ENCODE measurements at regions not wholly inside any gene's neighbourhood (a gene's known extent, or its start where the extent isn't known, plus 50 kb on each side); places are given as distances from the start of the nearest gene placed in this dataset.

DNA sequence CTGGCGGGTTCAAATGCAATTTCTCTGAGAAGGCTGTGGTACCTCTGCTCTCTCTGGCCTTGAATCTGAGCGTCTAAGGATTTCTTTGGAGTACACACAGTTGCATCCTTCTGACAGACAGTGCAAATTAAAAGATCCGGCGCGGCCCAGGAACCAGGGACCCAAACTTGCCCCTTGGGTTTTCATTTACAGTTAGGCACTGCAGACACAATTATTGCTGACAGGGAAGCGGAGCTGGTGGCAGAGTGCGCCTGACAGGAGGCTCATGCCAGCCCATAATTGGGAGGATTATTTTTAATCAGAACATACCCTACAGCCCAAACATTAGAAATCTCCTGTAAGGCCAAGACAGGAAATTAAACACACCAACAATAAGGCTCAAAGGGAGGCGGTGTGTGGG, 1023.4 kb upstream of the RBFOX1 start:
- no peak for DNase-seq (ENCODE audit: low read depth in 1 of 2, low spot score in 1 of 2)

DNA sequence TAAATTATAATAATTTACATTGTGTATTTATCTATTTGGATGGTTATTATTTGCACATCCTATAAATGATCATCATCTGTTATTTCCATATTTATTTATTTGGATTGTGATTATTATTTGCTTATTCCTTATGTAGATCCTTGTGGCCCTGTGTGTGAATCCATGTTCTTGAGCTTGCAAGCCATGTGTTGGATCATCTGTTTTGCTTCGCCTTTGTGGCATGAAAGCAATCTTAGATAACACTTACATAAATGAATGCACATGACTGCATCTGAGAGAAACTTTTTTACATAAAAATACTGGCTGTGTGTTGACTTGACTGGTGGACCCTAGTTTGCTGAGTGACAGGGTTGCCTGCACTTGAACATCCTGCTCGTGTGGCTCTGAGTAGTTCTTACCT, 1024.5 kb upstream of the RBFOX1 start:
- no peak for DNase-seq (ENCODE audit: low read depth in 1 of 2, low spot score in 1 of 2)

DNA sequence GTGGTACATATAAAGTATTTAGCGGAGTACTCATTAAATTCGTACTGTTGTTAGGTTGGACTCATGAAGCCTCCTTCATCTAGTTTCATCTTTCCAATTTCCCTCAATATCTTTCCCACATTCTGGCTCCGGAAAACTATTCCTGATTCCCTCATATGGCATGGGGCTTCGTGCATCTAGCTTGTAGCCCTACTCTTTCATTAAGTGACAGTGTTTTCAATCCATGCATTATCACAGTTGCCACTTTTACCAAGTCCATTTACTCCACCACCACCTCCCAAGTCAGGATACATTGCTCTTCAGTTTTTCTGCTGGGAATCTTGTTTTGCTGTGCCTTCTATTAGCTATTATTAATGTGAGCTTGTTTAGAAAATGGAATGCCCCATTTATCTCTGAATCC, 1032.1 kb upstream of the RBFOX1 start:
- DNase-seq (ENCODE audit: low read depth in 1 of 2, low spot score in 1 of 2) = no peak

DNA sequence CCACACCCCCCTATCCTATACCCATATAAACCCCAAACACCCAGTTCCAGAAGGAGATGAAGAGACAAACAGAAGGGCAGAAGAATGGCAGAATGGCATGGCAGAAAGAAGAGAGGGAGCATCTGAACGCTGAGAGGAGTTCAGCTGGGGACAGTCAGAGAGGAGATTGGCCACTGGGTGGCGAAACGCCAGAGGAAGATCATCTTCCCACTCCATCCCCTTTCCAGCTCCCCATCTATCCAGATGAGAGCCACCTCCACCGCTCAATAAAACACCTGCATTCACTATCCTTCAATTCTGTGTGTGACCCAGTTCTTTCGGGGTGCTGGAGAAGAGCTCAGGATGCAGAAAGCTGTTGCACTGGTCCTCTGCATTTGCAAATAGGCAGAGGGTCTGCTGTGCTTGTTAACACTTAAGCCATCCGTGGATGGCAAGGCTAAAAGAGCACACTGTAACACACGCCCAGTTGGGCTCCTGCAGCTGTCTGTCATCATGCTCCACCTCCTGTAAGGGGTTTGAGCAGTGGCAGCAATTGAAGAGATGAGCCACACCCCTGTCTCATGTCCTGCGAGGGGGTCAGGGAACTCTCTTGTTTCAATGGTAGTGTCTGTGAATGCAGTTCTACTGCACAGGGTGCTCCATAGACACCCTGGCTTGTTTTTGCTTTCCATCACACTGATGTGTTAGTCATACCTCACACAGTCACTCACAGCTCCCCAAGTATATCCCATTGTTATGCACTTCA, 1034.8 kb upstream of the RBFOX1 start:
- DNase-seq (ENCODE audit: low read depth in 1 of 2, low spot score in 1 of 2) = no peak

DNA sequence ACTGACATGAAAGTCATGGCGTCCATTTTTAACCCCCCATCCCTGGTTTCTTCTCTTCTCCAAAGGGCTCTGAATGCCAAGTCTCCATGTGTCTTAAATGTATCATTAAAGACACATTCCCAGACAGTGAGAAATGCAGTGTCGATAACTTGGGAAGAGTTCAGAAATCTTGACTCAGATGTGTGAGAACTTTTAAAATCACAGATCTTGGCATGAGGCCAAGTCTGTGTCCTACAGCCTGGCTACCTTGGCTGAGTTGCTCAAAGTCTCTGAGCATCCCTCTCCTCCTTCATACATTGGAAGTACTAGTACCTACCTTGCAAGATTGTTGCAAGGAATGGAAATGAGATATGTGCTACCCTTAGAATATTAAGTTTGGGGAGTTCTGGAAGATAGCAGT, 1046.5 kb upstream of the RBFOX1 start:
- no peak for DNase-seq (ENCODE audit: low read depth in 1 of 2, low spot score in 1 of 2)

DNA sequence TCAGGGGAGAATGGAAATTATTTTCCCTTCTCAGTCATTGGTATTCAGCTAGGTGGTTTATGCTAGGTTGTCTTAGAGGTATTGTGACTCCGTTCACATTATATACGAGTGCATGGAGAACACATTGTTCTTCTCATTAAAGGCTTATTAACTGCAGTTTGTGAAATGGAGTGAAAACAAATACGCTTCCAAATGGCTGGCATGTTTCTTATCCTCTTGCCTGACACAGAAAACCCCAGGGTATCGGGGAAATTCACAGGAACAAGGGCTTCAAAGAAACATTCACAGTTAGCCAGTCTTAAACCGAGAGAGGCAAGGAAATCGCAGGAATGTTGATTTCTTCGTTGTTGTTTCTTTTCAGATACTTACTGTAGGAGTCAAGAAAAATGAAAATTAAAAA, 1047.9 kb upstream of the RBFOX1 start:
- DNase-seq (ENCODE audit: low read depth in 1 of 2, low spot score in 1 of 2) = no peak

DNA sequence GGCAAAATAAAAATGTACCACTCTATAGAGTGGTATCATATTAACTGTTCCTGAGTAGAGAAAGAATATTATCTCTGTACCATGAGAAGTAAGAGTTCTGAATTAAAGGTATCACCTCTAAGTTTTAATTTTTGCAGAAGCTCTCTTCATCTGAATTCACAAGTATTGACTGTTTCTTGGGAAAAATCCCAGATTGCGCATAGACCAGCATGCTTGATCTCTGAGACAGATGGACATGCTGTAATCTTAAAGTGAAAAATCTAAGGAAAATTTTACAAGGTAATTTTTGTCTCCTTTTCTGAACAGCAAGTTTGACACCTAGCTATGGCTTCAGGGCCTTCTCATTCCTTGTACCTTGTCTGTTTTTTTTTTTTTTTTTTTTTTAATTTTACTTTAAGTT, 1050.7 kb upstream of the RBFOX1 start:
- DNase-seq (ENCODE audit: low read depth in 1 of 2, low spot score in 1 of 2) = no peak

DNA sequence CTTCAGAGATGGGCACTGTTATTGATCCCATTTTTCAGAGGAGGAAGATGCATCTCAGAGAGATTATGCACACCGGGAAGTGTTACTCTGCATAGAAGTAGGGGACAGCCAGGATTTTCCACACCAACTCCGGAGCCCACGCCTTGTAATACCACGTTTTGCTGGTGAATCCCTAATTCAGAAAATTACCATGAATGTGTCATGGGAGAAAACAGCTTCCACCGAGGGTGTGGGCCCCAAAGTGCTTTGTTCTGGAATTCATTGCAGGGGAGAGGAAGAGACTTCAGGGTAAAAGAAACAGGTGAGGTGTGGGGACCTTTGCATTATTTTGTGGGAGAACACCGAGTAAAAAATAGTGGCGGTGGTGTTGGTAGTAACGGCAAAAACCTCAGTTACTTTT, 1051.4 kb upstream of the RBFOX1 start:
- DNase-seq (ENCODE audit: low read depth in 1 of 2, low spot score in 1 of 2) = no peak

DNA sequence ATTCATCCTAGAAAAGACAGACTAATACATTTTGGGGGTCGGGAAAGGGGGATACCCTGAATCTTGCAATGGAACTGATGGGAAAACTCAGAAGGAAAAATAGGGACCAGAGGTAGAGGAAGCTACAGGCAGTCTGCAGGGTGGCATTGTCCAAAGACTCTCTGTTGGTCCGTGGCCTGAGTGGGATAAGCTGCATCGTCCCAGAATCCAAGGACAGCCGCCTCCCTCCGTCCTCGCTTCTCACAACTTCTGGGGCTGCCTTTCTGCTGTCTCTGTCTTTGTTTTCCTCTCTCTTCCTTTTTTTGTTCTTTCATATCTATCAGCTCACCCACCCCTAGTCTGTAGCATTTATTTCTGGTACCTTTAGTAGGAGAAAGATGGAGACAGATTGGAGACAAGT, 1052.6 kb upstream of the RBFOX1 start:
- DNase-seq (ENCODE audit: low read depth in 1 of 2, low spot score in 1 of 2) = no peak

DNA sequence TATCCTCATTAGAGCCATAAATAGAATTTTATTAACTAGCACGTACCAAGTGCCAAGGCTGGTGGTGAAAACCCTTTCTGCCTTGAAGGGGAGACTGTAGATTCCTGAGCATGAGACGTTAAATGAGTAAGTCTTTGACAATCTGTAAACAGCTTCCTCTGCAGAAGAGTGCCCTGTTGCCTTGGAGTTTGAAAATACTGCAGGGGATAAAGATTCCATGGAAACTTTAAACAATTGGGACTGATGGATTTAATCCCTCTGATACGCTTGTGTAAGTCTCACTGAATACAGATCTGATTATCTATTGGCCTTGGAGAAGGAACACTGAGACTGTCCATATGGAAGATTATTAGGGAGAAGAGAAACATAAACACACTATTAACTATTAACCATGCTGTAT, 1053.4 kb upstream of the RBFOX1 start:
- no peak for DNase-seq (ENCODE audit: low read depth in 1 of 2, low spot score in 1 of 2)

DNA sequence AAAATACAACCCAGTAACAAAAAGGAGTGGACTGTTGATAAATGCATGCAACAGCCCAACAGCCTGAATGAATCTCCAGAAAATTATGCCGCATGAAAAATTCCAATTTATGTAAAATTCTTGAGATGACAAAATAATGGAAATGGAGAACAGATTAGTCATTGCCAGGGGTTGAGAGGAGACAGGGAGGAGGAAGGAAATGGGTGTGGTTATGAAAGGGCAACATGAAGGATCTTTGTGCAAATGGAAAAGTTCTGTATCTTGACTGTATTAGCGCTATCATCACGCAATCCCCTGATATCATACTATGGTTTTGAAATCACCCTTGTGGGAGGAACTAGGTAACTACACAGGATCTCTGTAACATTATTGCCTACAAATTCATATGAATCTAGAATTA, 1058.3 kb upstream of the RBFOX1 start:
- DNase-seq (ENCODE audit: low read depth in 1 of 2, low spot score in 1 of 2) = no peak

DNA sequence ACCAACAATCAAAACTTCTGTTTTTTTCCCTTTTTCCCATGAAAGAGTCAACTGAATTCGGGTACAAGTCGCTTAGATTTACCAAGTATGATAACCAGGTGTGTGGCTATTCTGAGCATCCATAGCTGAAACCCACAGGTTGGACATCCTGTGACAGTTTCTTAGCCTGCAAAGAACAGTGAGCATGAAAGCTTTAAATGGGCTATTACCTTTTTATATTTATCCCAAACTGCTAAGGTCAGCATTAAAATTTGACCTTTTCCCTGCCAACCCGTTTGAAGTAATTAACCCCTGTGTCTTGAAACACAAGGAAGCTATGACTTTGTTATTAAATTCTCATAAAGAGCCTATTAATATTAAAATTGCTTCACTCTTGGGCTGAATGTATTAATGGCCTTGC, 1065.0 kb upstream of the RBFOX1 start:
- no peak for DNase-seq (ENCODE audit: low read depth in 1 of 2, low spot score in 1 of 2)

DNA sequence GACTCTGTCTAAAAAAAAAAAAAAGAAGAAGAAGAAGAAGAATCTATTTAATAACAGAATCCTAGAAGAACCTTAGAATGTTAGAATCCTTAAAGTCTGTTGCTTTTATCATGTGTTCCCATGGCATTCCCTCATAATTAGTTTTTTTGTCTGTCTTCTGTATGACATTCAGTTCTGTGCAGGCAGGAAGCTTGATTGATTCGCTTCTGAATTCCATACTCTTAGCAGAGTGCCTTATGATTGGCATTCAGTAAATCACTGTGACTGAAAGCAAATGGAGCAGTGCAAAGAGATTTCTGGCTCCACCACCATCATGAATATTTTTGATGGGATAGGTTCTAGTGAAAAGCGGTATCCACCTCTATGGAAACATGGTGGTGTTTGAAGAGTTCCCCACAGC, 1065.9 kb upstream of the RBFOX1 start:
- DNase-seq (ENCODE audit: low read depth in 1 of 2, low spot score in 1 of 2) = no peak

DNA sequence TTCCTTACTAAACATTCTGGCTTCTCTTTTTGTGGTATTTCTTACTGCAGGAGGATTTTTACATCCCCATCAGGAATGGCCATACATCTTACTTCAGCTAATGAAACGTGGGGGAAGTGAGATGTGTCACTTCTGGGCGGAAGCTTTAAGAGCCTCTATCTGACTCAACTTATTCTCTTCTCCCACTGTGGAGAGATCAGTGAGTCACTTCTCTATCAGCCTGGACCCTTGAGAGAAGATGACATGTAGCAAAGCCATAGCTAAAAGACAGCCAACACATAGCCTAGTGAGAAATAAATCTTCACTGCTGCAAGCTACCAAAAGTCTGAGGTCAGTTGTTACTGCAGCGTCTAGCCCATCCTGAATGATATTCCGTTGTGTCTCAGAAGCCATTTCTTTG, 1066.7 kb upstream of the RBFOX1 start:
- DNase-seq (ENCODE audit: low read depth in 1 of 2, low spot score in 1 of 2) = no peak

DNA sequence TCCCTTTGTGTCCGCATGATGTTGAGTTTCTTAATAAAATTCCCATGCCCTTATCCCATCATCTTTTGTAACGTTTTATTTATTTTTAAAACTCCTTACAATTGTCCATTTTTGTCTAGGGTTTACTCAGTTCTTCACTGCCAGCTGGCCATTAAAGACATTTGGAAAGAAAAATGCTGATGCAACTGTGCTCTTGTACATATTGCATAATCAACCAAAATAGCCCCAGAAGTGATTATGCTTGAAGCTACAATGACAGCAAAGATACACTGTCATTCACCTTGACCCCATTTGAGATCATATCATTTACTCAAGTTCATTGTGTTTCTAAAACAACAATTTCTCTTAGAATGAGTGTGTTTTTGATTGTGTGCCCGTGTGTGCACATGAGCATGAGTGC, 1074.6 kb upstream of the RBFOX1 start:
- DNase-seq (ENCODE audit: low read depth in 1 of 2, low spot score in 1 of 2) = no peak

DNA sequence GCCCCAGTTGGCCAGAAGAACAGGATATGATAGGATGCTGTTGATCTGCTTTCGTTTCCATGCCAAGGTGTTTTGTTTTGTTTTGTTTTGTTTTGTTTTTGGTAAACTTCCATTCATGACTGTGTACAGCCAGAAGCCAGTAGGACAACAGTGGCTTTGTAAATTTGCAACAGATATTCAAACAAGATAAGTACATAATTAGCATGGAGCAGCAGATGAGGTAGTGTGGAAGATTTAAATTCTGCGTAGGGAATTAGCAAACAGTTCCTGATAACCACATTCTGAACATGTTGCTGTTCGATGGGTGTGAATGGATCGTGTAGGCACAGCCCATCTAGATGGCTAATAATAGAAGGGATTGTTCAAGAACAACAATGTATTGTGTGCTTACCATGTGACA, 1080.1 kb upstream of the RBFOX1 start:
- DNase-seq (ENCODE audit: low read depth in 1 of 2, low spot score in 1 of 2) = no peak

DNA sequence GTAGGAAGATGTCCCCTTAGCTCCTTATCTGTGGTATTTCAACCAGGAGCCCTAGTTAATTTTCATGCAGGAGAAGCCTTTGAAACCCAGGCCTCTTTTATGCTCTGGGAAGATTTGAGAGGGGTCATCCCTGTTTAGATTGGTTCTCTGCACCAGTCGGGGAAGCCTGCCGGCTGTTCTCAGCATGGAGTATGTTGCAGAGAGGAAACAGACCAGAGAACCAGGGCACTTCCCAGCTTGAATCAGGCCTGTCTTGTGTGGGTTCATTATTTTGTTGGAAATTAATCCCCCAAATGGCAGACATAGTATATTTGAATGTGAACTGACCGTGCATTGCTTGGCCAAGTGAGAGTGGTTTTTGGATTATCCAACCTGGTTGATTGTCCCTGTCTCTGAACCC, 1082.1 kb upstream of the RBFOX1 start:
- no peak for DNase-seq (ENCODE audit: low read depth in 1 of 2, low spot score in 1 of 2)

DNA sequence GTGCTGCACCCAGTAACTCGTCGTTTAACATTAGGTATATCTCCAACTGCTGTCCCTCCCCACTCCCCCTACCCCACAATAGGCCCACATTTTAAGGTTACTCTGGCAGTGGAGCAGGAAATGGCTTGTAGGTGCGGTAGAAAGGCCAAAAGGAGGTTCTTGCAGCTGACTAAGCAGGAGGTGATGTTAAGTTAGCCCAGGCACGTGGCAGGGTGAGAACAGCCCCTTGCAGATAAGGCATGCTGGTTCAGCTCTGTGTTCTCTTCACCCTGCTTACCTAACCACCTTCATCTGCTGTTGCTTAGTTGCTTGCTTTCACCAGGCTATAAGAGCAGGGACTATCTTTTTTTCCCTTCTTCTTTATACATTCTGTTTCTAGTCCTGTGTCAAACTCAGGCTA, 1082.8 kb upstream of the RBFOX1 start:
- no peak for DNase-seq (ENCODE audit: low read depth in 1 of 2, low spot score in 1 of 2)

DNA sequence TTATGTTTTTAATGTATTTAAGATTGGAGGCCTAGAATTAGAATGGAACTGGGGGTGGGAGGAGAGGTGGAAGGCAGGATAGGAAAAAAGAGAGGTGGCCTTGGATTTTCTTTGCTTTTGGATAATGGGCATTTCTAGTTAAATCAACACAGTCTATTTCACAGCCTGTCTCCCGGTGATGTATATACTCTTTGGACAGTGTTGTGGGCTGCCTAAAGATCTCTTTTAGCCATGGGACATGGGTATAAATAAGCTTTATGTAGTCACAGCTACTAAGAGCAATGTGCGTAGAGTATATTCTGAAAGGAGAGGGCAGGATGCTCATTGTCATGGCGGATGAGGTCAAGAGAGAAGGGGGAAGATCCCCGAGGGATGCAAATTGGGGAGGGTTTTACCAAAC, 1084.4 kb upstream of the RBFOX1 start:
- no peak for DNase-seq (ENCODE audit: low read depth in 1 of 2, low spot score in 1 of 2)

DNA sequence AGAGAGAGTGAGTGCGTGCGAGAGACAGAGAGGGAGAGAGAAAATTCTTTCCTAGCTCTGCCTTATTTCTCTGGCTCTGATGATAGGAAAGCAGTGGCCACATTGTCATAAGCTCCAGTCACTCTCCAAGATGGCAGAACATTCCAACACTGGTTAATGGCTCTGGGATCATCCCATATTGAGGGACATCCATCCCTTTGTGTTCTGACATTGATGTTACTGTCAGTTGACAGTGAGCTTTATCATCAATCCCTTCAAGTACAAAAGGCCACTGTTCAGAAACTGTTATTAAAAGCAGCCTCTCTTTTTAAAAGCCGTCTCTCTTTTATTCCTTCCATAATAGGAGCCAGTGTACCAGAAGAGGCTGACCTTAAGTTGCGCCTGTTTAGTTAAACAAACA, 1084.9 kb upstream of the RBFOX1 start:
- no peak for DNase-seq (ENCODE audit: low read depth in 1 of 2, low spot score in 1 of 2)

DNA sequence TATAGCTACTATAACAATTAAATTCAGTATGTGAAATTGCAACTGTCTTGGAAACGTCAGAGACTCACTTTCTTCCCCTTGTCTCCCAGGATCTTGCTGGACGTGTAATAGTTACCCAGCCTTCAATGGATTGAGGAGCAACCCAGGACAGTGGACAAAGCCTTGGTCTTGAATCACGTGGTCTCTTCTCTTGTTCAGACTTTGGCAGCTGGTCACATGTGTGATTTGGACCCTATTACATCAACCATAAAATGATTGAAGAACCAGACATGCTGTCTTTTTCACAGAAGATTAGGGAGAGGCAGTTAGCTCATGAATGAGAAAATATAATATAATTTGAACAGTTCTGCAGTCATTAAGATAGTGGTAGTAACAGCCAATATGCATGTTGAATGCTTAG, 1085.5 kb upstream of the RBFOX1 start:
- DNase-seq (ENCODE audit: low read depth in 1 of 2, low spot score in 1 of 2) = no peak

DNA sequence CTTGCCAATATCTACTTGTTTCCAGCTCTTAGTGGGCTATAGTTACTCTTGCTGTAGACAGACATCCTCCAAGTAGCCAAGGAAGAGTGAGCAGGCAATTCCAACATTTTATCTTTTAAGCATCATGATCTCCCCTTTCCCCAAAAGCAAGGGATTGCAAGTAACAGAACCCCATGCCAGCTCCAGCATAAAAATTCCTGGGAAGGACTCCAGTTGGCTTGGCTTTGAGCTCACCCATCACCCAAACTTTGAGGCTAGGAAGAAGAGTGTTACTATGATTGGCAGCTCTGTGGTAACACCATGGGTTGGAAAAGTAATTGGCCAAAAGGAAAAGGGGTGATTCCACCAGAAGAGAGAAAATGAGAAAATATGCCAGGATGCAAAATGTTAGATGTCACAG, 1086.4 kb upstream of the RBFOX1 start:
- no peak for DNase-seq (ENCODE audit: low read depth in 1 of 2, low spot score in 1 of 2)

DNA sequence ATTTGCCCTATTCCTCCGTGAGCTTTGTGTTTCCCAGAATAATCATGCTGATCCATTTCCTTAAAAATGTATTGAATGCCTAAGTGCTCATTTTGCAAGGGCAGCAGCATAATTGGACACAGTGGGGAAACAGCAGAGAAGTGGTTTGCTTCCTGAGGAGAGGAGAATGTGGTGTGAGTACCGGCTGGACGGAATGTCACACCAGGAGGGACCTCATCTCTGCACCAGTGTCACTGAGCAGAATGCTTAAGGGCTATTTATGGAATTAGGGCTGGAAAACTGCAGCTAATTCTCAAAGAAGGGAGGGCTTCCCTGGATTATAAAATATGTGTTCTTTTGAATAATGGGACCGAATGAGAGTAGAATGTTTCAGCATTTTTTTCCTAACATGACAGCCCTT, 1100.6 kb upstream of the RBFOX1 start:
- no peak for DNase-seq (ENCODE audit: low read depth in 1 of 2, low spot score in 1 of 2)

DNA sequence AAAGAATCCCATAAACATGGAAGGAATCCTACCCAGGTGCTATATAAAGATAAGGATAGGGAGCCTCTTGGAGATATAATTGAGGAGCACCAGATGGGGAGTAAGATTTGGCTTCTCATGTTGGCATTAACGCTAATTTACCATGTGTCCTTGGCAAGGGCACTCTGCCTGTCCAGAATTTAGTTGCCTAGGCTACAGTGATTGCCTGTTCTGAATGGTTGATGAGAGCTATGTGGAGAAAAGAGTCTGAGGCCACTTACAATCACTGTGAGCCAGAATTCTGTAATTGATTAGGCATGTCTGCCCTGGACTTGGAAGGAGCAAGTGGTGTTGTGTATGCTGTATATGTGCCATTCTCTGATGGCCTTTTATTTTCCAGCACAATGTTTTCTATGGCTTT, 1101.2 kb upstream of the RBFOX1 start:
- no peak for DNase-seq (ENCODE audit: low read depth in 1 of 2, low spot score in 1 of 2)

Data from activated T-helper 1 cell treated with anti-CD3 and anti-CD28 coated beads, Interleukin-2, amount 50 U/mL, for 16 hours (primary cell).